Stimulated activated CD4-positive, alpha-beta T cell treated with anti-CD3 and anti-CD28 coated beads, TNF-alpha, amount 100 ng/mL, for 48 hours (primary cell): ENCODE measurements at regions not wholly inside any gene's neighbourhood (a gene's known extent, or its start where the extent isn't known, plus 50 kb on each side); places are given as distances from the start of the nearest gene placed in this dataset.
"Not testable (repeated sequence)": the region's sequence is repeated elsewhere in the genome, so short reads cannot be mapped to it uniquely, and the experiment has no call there.

ENCODE experiments used
- DNase-seq, 3 donors: peaks; one replicate each; pipeline ENCODE4 v3.0.0-alpha.2; 2020; ENCODE audit warnings: low read depth in 3 of 3

GRCh38 chr5:93359296-93359959 lies 221.6 kb downstream of the NR2F1-AS1 start:
- DNase-seq = no peak

DNA sequence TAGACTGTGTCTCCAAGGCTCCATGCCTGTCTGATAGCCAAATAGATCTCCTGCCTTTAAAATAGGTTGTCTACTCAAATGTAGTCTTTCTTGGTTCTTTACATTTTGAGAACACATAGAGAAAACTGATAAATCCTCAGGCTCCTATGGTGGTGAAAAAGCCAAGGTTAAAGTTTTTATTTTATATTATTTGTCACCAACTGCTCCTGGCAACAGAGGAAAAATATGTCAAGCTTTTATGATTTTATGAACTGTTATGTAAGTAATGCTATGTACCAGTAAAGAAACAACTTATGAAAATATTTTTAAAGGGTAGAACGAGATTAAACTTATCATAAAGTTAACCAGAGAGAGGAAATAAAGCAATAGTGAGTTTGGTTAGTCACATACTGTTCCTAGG lies 222.8 kb downstream of the NR2F1-AS1 start:
- DNase-seq = no peak

- DNase-seq = no peak
Measured at GRCh38 chr5:93357686-93358085, 223.3 kb downstream of the NR2F1-AS1 start.

- no peak for DNase-seq
Measured at GRCh38 chr5:93355691-93356090, 225.3 kb downstream of the NR2F1-AS1 start.

DNA sequence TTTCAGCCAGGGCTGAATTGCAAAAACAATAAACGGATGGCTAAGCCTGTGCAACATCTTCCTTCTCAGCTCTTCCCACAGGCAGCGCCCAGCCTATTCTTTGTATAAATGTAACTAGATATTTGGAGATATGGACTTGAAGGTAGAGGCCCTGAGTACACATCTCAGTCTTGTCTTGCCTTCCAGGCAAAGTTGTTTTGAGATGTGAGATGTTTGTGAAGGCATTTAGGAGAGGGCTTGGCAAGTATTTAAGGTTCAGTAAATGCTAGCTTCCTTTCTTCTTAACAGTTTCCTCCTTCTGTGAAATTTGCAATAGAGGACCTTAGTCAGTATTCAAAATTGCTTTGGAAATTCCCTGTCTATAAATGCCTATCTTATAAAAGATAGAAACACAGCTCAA lies 228.8 kb downstream of the NR2F1-AS1 start:
- no peak for DNase-seq

- no peak for DNase-seq
Measured at GRCh38 chr5:93349613-93350012, 231.4 kb downstream of the NR2F1-AS1 start.

- no peak for DNase-seq
Measured at GRCh38 chr5:93348231-93348630, 232.8 kb downstream of the NR2F1-AS1 start.

- DNase-seq = not testable (repeated sequence)
Measured at GRCh38 chr5:93346850-93347249, 234.2 kb downstream of the NR2F1-AS1 start.

DNA sequence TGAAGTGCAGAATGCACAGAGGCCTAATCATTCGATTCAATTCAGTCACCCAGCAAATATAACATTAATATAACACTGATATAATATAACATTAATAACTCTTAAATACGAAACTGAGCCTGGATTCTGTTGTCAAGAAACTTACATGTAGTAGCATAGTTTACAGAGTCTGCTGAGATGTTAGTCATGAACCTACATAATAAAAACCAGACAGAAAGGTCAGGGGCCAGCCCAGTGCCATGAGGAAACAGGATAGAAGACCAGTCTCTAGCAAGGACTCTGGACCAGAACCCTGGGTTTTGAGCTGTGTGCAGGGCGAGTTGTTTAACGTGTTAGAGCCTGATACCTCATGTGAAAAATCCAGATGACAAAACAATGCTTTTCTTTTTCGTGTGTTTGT lies 234.7 kb downstream of the NR2F1-AS1 start:
- DNase-seq = no peak

- DNase-seq = no peak
Measured at GRCh38 chr5:93343570-93343969, 237.4 kb downstream of the NR2F1-AS1 start.

- DNase-seq = no peak
Measured at GRCh38 chr5:93342563-93343061, 238.4 kb downstream of the NR2F1-AS1 start.

- no peak for DNase-seq
Measured at GRCh38 chr5:93340881-93341280, 240.1 kb downstream of the NR2F1-AS1 start.

DNA sequence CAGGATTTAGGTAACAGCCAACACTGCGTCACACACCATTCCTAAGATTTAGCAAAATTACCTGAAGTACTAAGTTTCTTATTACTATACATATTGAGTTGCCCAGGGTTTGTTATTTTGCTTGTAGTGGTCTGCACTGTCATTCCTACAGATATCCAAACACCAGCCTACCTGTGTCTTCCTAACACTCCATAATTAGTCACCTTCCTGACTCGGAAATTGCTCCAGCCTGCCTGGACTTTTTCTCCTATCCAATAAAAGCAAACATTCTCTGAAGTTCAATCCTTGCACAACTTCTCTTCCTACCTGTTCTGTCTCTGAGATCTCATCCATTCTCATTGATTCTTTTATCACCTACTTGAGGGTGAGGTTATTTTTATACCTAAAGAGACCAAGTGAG lies 243.9 kb downstream of the NR2F1-AS1 start:
- DNase-seq = no peak

DNA sequence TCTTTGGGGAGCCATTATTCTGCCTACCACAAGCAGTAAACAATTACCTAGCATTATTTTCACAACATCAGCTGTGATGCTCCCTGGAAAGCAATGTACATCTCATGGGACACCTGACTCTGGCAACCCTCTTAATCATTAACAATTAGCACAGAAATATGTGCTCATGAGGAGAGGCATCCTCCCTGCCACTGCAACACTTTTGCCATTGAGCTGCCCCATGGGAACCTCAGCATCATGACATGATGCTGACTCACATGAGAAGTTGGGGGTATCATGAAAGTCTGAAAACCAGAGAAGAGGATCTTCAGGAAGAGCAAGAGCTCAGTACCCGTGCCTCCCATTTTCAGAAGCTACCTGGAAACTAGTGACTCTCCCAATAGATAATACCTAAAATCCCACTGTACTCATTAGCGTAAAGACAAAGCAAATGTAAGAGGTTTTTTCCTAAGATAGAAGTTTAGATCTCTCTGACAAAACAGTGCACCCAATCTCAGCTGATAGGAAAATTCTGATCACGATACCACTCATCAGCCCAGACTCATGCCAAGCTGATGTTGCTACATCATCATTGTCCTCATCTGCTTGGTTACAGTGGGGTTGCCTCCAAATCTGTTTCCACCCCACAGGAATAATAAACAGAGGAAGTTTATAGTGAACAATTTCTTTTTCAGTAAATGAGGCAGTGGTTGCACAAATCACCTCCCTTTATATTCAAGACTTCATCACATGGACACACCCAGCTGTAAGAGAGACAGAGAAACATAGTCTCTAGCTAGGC lies 244.5 kb downstream of the NR2F1-AS1 start:
- no peak for DNase-seq

DNA sequence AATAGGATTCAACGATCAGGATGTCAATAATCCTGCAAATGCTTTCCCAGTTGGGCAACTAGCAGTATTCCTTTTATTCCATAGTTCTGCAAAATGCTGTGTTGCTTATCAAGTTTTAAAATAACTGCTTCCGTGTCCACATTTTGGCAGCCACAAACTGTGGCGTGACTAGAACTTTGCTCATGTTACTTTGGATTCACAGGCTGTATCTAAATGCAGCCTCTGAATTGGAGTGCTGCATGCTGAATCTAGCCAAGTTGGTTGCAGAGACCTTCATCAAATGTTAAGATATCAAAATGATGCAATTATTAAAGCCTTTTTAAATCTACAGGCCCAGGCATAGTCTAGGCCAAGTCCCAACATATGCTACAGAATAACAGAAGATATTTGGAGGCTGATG lies 249.2 kb downstream of the NR2F1-AS1 start:
- DNase-seq = no peak

- no peak for DNase-seq
Measured at GRCh38 chr5:93331241-93331640, 249.8 kb downstream of the NR2F1-AS1 start.

- DNase-seq = no peak
Measured at GRCh38 chr5:93330506-93330905, 250.5 kb downstream of the NR2F1-AS1 start.

DNA sequence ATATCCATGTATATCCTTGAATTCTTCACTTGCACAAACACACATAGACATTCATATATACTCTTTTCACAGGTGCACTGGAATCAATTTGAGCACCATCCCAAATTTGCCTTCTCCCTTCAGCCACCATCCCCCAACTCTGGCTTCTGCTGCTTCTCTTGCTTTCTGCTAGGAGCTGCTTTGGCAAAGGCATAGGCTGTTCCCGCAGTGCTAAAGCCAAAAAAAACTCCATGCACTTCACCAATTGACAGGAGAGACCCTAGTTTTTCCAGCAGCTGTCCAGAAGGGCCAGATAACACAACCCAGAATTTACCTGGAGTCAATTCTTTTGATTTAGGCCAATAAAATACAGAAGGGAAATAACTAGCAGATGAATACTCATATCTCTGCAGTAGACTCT lies 251.3 kb downstream of the NR2F1-AS1 start:
- DNase-seq = no peak

GRCh38 chr5:93328833-93329232 lies 252.2 kb downstream of the NR2F1-AS1 start:
- no peak for DNase-seq

DNA sequence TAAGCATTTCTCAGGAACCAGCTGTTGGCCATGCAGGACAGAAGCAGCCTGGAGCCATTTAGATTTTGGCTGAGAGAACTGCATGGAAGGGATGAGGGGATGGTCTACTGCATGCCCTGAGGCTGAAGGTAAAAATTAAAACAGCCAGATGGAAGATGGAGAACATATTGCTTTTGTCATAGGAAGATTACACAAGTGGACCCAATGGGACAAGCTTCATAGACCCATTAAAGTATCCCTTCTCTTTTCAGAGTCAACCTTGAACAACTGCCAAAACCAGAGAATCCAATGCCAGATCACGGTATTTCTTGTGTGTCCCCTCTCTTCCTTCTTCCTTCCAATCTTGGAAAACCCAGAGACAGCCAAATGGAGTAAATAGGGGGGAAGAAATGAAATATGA lies 253.4 kb downstream of the NR2F1-AS1 start:
- DNase-seq = no peak

DNA sequence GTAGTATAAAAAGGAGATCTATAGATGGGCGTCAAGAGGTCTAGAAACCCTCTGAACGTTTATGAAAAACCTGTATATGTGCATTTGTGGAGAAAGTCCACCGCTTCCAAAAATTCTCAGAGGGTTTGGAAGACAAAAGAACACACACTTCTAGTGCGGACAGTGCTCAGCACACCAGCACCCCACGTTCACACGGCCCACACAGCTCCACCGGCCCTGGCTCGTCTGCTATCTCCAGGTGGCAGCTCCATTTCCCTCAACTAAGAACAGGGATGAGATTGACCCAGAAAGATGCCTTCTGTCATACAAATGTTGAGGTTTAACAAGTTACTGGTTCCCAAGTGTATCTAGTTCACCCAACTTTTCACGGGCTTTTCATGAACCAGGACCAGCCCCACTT lies 255.1 kb downstream of the NR2F1-AS1 start:
- no peak for DNase-seq

DNA sequence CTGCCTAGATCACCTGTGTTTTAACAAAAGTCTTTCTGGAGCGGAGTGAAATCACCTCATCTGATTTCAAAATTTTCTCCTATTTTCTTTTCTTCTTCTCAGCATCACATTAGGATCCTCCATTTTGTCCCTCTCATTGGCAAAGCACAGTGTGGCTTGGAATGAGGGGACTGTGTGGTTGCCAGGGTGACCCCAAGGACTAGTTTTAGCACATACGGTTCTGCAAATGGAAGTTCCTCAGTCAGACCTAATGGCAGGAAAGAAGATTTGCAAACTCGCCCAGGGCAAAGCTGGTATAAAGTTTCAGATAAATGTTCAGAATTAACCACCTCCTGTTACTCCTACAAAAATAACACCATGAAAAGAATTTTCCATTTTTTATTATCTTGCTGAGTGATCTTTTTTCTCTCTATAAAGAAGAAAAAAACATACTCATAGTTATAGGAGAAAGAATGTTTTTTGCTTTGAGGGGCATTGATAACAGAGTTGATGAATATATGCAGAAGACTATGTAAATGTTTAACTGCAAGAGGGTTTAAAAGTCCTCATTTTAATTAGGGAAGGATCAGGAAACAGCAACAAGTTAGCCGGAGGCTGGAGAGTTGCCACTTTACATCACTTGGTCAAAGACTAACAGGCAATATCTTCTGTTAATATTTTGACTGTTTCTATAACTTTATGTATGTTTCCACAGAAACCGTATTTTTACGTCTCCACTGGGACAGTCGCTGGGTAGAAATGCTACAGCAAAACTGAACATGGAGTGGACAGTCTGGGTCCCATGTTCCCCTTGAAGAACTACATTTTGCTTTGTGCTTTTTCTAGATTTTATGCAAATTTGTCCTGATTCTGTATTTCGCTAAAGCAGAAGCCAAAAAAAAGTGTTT lies 257.8 kb downstream of the NR2F1-AS1 start:
- DNase-seq = no peak
